Lung (tissue), 11 donors: ENCODE measurements at regions not wholly inside any gene's neighbourhood (a gene's known extent, or its start where the extent isn't known, plus 50 kb on each side); places are given as distances from the start of the nearest gene placed in this dataset.

Source experiments
- ATAC-seq: fragments of 200-7000 bp; cut with Tn5 transposase; one replicate; pipeline ENCODE4 v1.9.1; 2020; ENCODE audit warnings: moderate number of reproducible peaks; ENCODE audit not compliant: insufficient read depth, low FRiP score
- DNase-seq, 3 donors: peaks; one replicate each; pipeline ENCODE4 v3.0.0-alpha.2; 2013 to 2017
- H3K27ac ChIP-seq, 2 donors: one replicate each; pipeline ENCODE4 v1.5.1; 2013; ENCODE audit warnings: mild to moderate bottlenecking in 2 of 2, moderate library complexity in 2 of 2, control low read depth in 1 of 2, inconsistent platforms in 1 of 2, low read depth in 1 of 2, low read length in 1 of 2
- H3K27me3 ChIP-seq, 3 donors: one replicate each; pipeline ENCODE4 v1.5.1; 2013; ENCODE audit warnings: low read length in 2 of 3; ENCODE audit not compliant: control insufficient read depth in 3 of 3, insufficient read depth in 3 of 3
- H3K36me3 ChIP-seq, 4 donors: one replicate each; pipeline ENCODE4 v1.5.1; 2013; ENCODE audit warnings: low read length in 4 of 4, mild to moderate bottlenecking in 1 of 4, moderate library complexity in 1 of 4; ENCODE audit not compliant: control insufficient read depth in 4 of 4, insufficient read depth in 4 of 4
- H3K4me1 ChIP-seq, 5 donors: one replicate each; pipeline ENCODE4 v1.5.1; 2013; ENCODE audit warnings: low read length in 5 of 5, mild to moderate bottlenecking in 2 of 5, moderate library complexity in 1 of 5; ENCODE audit not compliant: control insufficient read depth in 5 of 5, insufficient read depth in 5 of 5
- H3K4me3 ChIP-seq: one replicate; pipeline ENCODE4 v1.5.1; 2013; ENCODE audit warnings: mild to moderate bottlenecking, control low read depth, moderate library complexity
- H3K9ac ChIP-seq, 2 donors: one replicate each; pipeline ENCODE4 v1.5.1; 2013; ENCODE audit warnings: low read length in 2 of 2, control low read depth in 1 of 2; ENCODE audit not compliant: insufficient read depth in 1 of 2
- H3K9me3 ChIP-seq, 4 donors: one replicate each; pipeline ENCODE4 v1.5.1; 2013; ENCODE audit warnings: low read length in 3 of 4, mild to moderate bottlenecking in 1 of 4, moderate library complexity in 1 of 4; ENCODE audit not compliant: control insufficient read depth in 4 of 4, insufficient read depth in 3 of 4
- CTCF ChIP-seq: IDR thresholded peaks from 2 replicates; pipeline ENCODE4 v1.5.1; 2012; ENCODE audit warnings: mild to moderate bottlenecking; ENCODE audit errors: control extremely low read depth, extremely low read depth
- WGBS, 2 donors: extraction: QIAGEN DNeasy Blood & Tissue Kit; methylation state at CpG; one replicate each; pipeline ENCODE4 v1.1.7; 2013; 5-methylcytosine and 5-hydroxymethylcytosine counted together
- donor health status: control.
- donor health status: control.
- donor health status: Bipolar disorder and iron deficiency.
- donor health status: healthy.
- donor health status: DM: yes; HTN: yes; CAD: no.

GRCh38 chr4:24080871-24081270 is 191.0 kb upstream of the PPARGC1A start:
- no peaks in the 10 kb centered on the region for H3K36me3 ChIP-seq
- TF ChIP-seq CTCF, result no peak
- WGBS, 2 donors, result 82 to 92% methylated on average over 2 of the region's 2 CpGs

GRCh38 chr4:24078347-24078962 is 188.6 kb upstream of the PPARGC1A start:
- H3K9ac ChIP-seq, result no peak overlapping the region
- no peak overlapping the region for H3K27ac ChIP-seq
- no peaks in the 10 kb centered on the region for H3K36me3 ChIP-seq
- no peaks in the 10 kb centered on the region for H3K4me1 ChIP-seq
- no peaks in the 10 kb centered on the region for H3K27me3 ChIP-seq
- no peak overlapping the region for H3K4me3 ChIP-seq
- DNase-seq (no peak), ATAC-seq (no peak)
- H3K9me3 ChIP-seq, result no peaks in the 10 kb centered on the region
- TF ChIP-seq CTCF, result no peak
- 89 to 91% methylated on average over 2 of the region's 2 CpGs for WGBS, 2 donors

More at GRCh38 chr4:24080871-24081270, 191.0 kb upstream of the PPARGC1A start:
- Histone ChIP-seq H3K9ac (no peak overlapping the region), H3K27ac (no peak overlapping the region), H3K9me3 (no peaks in the 10 kb centered on the region), H3K27me3 (no peaks in the 10 kb centered on the region), H3K4me3 (no peak overlapping the region), H3K4me1 (no peaks in the 10 kb centered on the region)
- DNase-seq (no peak), ATAC-seq (no peak)

- Histone ChIP-seq H3K9me3 (no peaks in the 10 kb centered on the region), H3K27ac (no peak overlapping the region), H3K4me3 (no peak overlapping the region), H3K9ac (no peak overlapping the region), H3K36me3 (no peaks in the 10 kb centered on the region), H3K4me1 (no peaks in the 10 kb centered on the region), H3K27me3 (no peaks in the 10 kb centered on the region)
- WGBS, 2 donors, result 77 to 86% methylated on average over 1 of the region's 1 CpG
- DNase-seq (peak in 2 of 3 donors; percentile 31 to 41), ATAC-seq (no peak)
- no peak for TF ChIP-seq CTCF
These were observed 187.0 kb upstream of the PPARGC1A start for GRCh38 chr4:24076811-24077210.

- no peak for TF ChIP-seq CTCF
- ATAC-seq, result no peak
- no peak overlapping the region for H3K9ac ChIP-seq
- H3K9me3 ChIP-seq, result no peaks in the 10 kb centered on the region
- no peaks in the 10 kb centered on the region for H3K27me3 ChIP-seq
- WGBS, 2 donors, result 86 to 92% methylated on average over 7 of the region's 7 CpGs
- no peak for DNase-seq
- H3K4me3 ChIP-seq, result no peak overlapping the region
- no peaks in the 10 kb centered on the region for H3K36me3 ChIP-seq
- H3K4me1 ChIP-seq, result no peaks in the 10 kb centered on the region
- H3K27ac ChIP-seq, result no peak overlapping the region
These were observed 184.1 kb upstream of the PPARGC1A start for GRCh38 chr4:24073948-24074347.
